Inflammatory macrophage treated with lipopolysaccharide for 1 hour (primary cell): ENCODE measurements at regions not wholly inside any gene's neighbourhood (a gene's known extent, or its start where the extent isn't known, plus 50 kb on each side); places are given as distances from the start of the nearest gene placed in this dataset.
"Not testable (repeated sequence)": the region's sequence is repeated elsewhere in the genome, so short reads cannot be mapped to it uniquely, and the experiment has no call there.

ENCODE experiments used
- DNase-seq, 2 donors: peaks; one replicate each; pipeline ENCODE4 v3.0.0-alpha.2; 2020 to 2022

- no peak for DNase-seq
Observed at GRCh38 chr7:19369182-19369581, 224.0 kb upstream of the FERD3L start.

- DNase-seq = no peak
Observed at GRCh38 chr7:19368491-19368925, 223.3 kb upstream of the FERD3L start.

GRCh38 chr7:19364950-19365349 is 219.7 kb upstream of the FERD3L start:
- DNase-seq = no peak

DNA sequence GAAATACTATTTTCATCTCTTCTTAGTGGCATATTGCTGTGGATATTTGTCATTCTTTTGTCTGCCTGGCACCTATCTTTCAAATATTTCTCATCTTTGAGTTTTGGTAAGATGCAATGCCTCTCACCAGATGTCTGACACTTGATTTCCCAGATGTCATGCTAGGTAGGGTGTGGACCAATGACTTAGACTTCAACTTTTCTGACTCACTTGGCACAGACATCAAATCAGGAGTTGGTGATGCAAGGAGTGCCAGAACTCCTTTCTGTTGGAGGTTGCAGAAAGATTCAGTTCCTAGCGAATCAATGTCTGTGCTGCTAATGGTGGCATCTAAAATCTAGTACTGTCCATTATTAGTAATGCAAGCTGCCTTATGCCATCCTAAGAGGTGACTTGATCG is 216.9 kb upstream of the FERD3L start:
- DNase-seq = no peak

GRCh38 chr7:19353180-19353579 is 208.0 kb upstream of the FERD3L start:
- no peak for DNase-seq

DNA sequence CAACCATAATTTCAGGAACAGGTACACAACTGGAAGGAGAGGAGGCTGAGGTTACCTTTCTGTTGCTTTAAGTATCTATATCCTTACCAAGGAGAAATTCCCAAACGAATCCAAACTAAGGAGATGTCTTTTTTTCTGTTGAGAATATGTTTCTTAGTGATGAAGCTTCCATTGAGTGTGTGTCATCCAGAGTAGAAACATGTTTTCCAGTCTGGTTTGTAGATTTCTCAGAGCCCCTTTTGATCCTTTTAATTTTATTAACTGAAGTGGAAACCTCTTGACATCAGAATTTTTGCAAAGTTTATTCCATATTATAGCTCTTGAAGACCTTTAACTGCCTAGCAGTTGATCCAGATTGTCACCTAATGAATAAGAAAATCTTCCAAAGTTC is 207.1 kb upstream of the FERD3L start:
- no peak for DNase-seq

GRCh38 chr7:19351341-19352304 is 206.4 kb upstream of the FERD3L start:
- no peak for DNase-seq

DNA sequence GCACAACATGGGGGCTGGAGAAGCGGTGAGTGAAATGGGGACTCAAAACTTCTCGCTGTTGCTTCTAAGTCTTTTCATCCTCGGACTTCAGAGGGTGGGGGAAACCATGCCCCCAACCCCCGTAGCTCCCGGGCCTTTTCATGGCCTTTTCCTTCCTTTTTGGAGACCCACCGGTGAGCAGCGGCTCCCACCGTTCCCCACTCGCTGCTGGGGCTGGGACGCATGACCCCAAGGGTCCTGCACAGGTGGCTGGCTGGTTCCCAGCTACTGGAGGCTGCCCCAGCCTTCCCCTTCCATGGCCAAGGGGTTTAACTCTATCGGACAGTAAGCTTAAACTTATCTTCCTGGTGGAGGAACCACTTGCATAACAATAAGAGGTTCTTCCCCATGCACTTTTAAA is 194.3 kb upstream of the FERD3L start:
- DNase-seq = no peak

- DNase-seq = not testable (repeated sequence)
Observed at GRCh38 chr7:19338512-19338911, 193.3 kb upstream of the FERD3L start.

- no peak for DNase-seq
Observed at GRCh38 chr7:19336836-19337383, 191.7 kb upstream of the FERD3L start.

- no peak for DNase-seq
Observed at GRCh38 chr7:19333706-19334105, 188.5 kb upstream of the FERD3L start.

- no peak for DNase-seq
Observed at GRCh38 chr7:19327018-19327417, 181.8 kb upstream of the FERD3L start.

- no peak for DNase-seq
Observed at GRCh38 chr7:19322002-19322401, 176.8 kb upstream of the FERD3L start.

GRCh38 chr7:19318287-19318686 is 173.1 kb upstream of the FERD3L start:
- no peak for DNase-seq

DNA sequence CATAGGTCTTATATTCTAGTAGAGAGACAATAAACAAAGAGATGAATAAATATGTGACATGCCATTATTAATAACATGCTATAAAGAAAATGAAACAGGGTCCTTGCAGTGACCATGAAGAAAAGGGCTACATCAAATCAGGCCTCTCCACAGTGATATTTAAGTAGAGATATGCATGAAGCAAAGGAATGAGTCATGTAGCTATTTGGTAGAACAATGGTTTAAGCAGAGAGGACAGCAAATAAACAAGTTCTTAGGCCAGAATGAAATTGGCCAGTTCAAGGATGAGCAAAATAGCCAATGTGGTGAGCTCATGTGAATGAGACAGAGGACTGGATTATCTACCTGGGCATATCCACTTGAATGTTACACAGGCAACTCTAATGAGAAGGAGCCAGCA is 172.2 kb upstream of the FERD3L start:
- DNase-seq = no peak

GRCh38 chr7:19312416-19312815 is 167.2 kb upstream of the FERD3L start:
- no peak for DNase-seq

DNA sequence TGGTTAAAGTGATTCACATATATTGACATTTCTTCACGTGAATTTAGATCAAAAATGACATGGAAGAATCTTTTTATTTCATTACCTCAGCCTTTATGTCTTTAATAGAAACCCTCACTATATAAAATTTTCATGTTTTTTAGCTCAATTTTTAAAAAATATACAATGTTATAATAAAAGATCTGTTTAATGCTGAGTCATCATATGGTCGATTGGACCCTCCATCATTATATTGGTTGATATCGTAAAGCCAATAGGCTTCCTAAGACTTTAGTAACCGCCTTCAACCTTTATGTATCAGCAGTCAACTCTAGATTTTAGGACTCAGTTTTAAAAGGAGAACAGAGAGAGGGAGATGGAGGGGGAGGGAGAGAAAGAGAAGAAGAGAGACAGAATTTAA is 162.3 kb upstream of the FERD3L start:
- no peak for DNase-seq

GRCh38 chr7:19305698-19306097 is 160.5 kb upstream of the FERD3L start:
- DNase-seq = no peak

DNA sequence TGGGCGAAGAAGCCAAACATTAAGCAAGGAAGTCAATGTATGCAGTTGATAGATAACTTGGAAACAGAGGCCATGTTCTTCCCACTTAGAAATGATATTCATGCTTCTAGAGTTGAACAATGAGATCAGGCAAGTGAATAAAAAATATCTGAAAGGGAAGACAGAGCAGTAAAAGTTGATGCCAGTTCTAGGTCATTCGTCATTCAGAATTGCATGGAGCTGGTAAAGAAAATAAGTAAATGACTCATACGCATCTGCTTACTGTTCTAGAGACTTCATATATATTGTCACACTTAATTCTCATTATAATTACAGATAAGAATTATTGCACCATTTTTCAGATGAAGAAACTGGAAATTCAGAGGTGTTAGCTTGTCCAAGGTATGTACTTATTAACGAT is 158.9 kb upstream of the FERD3L start:
- no peak for DNase-seq

DNA sequence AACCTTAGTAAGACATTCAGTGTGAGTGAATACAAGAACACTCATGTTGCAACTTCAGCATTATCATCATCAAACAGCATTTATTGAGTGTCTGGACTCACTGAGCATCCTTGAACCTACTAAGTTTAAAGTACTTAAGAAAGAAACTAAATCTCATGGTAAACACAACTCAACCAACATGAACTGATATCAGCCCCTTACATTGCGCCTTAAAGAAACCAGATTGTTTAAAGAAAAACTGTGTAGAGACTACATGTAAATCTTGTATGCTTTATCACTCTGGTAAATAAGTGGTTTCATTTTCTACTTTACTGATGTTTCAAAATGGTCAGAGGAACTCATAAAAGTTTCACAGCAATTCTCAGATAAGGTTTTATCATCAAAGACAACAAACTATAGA is 157.5 kb upstream of the FERD3L start:
- DNase-seq = no peak

- DNase-seq = no peak
Observed at GRCh38 chr7:19296617-19297016, 151.4 kb upstream of the FERD3L start.

- no peak for DNase-seq
Observed at GRCh38 chr7:19295376-19295775, 150.2 kb upstream of the FERD3L start.

- DNase-seq = no peak
Observed at GRCh38 chr7:19294619-19295018, 149.4 kb upstream of the FERD3L start.

DNA sequence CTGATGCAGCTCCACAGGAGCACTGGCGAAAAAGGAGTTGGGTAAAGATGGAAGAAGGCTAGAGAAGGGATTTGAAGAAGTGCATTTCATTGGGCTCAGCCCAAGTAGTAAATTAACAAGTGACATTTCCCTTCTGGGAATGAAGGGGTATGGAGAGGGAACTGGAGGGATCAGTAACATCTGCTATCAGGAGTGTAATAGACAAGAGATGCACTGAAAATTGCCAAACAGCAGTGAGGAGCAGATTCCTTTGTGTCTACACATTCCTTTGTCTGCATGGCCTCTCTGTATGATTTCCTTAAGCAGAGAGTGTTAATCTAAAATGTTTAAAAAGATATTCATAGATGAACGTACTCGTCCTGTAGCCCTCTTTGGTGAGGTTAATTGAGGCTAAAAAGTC is 148.2 kb upstream of the FERD3L start:
- no peak for DNase-seq

- DNase-seq = no peak
Observed at GRCh38 chr7:19290968-19291367, 145.7 kb upstream of the FERD3L start.
